IMR-90 (cell line): ENCODE measurements at regions not wholly inside any gene's neighbourhood (a gene's known extent, or its start where the extent isn't known, plus 50 kb on each side); places are given as distances from the start of the nearest gene placed in this dataset.

Source experiments
- ATAC-seq: fragments of 200-7000 bp; cut with Tn5 transposase; 2 replicates; pipeline ENCODE4 v1.9.1; 2020; ENCODE audit warnings: low read depth, mild to moderate bottlenecking, moderate library complexity
- BruUV-seq: library from RNA; stranded (reverse); fragments of 400-500 nt; replicated peaks from 2 replicates; lab custom pipeline; 2021; lab: Mats Ljungman, UMichigan
- CTCF ChIA-PET: fragments of 300-600 bp; formaldehyde crosslinking; extraction: SDS; loops from one replicate; lab custom pipeline; 2021; ENCODE audit warnings: antibody characterized with exemption; lab: Yijun Ruan, JAX
- POLR2A ChIA-PET: fragments of 300-600 bp; sonication (Branson Sonifier 250); formaldehyde crosslinking; loops from one replicate; lab custom pipeline; 2022; ENCODE audit warnings: antibody characterized with exemption; ENCODE audit not compliant: unreplicated experiment; lab: Charles Lee
- DNase-seq: peaks from one replicate; pipeline ENCODE4 v3.0.0; 2013
- H2AFZ ChIP-seq: replicated peaks from 2 replicates; pipeline ENCODE3; 2013; ENCODE audit warnings: low read length, mild to moderate bottlenecking; ENCODE audit not compliant: poor library complexity
- H2AK5ac ChIP-seq: 2 replicates; pipeline ENCODE4 v1.6.1; 2013; ENCODE audit warnings: low read depth, low read length, inconsistent platforms
- H2AK9ac ChIP-seq: replicated peaks from 2 replicates; pipeline ENCODE3; 2013; ENCODE audit warnings: mild to moderate bottlenecking, low read depth, low read length, moderate library complexity; ENCODE audit not compliant: poor library complexity
- H2BK120ac ChIP-seq: 2 replicates; pipeline ENCODE4 v1.6.1; 2013; ENCODE audit warnings: low read depth, low read length, inconsistent platforms
- H2BK15ac ChIP-seq: 3 replicates; pipeline ENCODE4 v1.6.1; 2013; ENCODE audit warnings: low read depth, low read length, inconsistent platforms
- H2BK20ac ChIP-seq: 2 replicates; pipeline ENCODE4 v1.6.1; 2013; ENCODE audit warnings: low read depth, mild to moderate bottlenecking, inconsistent platforms, low read length, moderate library complexity
- H2BK5ac ChIP-seq: 2 replicates; pipeline ENCODE4 v1.6.1; 2013; ENCODE audit warnings: mild to moderate bottlenecking, low read depth, low read length, inconsistent platforms; ENCODE audit not compliant: poor library complexity, severe bottlenecking
- H3K14ac ChIP-seq: replicated peaks from 2 replicates; pipeline ENCODE4 v1.6.1; 2013; ENCODE audit warnings: low read depth, low read length, inconsistent platforms
- H3K18ac ChIP-seq: 2 replicates; pipeline ENCODE4 v1.6.1; 2013; ENCODE audit warnings: low read depth, low read length, control low read depth
- H3K23ac ChIP-seq: 2 replicates; pipeline ENCODE4 v1.6.1; 2013; ENCODE audit warnings: low read depth, low read length, inconsistent platforms
- H3K27ac ChIP-seq: 2 replicates; pipeline ENCODE4 v1.5.1; 2013; ENCODE audit warnings: mild to moderate bottlenecking, control low read depth, low read length; ENCODE audit not compliant: insufficient read depth
- H3K27me3 ChIP-seq: 2 replicates; pipeline ENCODE4 v1.6.1; 2013; ENCODE audit warnings: low read length; ENCODE audit not compliant: control insufficient read depth, insufficient read depth
- H3K36me3 ChIP-seq: 2 replicates; pipeline ENCODE4 v1.6.1; 2013; ENCODE audit warnings: low read length, mixed read lengths; ENCODE audit not compliant: control insufficient read depth, insufficient read depth
- H3K4ac ChIP-seq: 2 replicates; pipeline ENCODE4 v1.6.1; 2013; ENCODE audit warnings: low read depth, low read length, inconsistent platforms
- H3K4me1 ChIP-seq: 2 replicates; pipeline ENCODE4 v1.6.1; 2013; ENCODE audit warnings: low read length, mixed read lengths; ENCODE audit not compliant: control insufficient read depth, insufficient read depth
- H3K4me2 ChIP-seq: 2 replicates; pipeline ENCODE4 v1.6.1; 2013; ENCODE audit warnings: low read depth, mild to moderate bottlenecking, control low read depth, low read length, moderate library complexity
- H3K4me3 ChIP-seq: 2 replicates; pipeline ENCODE4 v1.5.1; 2013; ENCODE audit warnings: low read depth, mild to moderate bottlenecking, control low read depth, low read length, moderate library complexity; ENCODE audit not compliant: insufficient read depth
- H3K56ac ChIP-seq: 2 replicates; pipeline ENCODE4 v1.6.1; 2013; ENCODE audit warnings: low read length, inconsistent platforms; ENCODE audit not compliant: insufficient read depth; ENCODE audit errors: extremely low read depth
- H3K79me1 ChIP-seq, 2 experiments: 2 replicates each; pipeline ENCODE4 v1.6.1; 2013; ENCODE audit warnings: low read length in 2 of 2, inconsistent platforms in 1 of 2, low read depth in 1 of 2
- H3K9ac ChIP-seq: 2 replicates; pipeline ENCODE4 v1.6.1; 2013; ENCODE audit warnings: low read depth, low read length, control low read depth
- H3K9me1 ChIP-seq: 2 replicates; pipeline ENCODE4 v1.6.1; 2013; ENCODE audit warnings: low read length, inconsistent platforms; ENCODE audit not compliant: insufficient read depth
- H3K9me3 ChIP-seq: 2 replicates; pipeline ENCODE4 v1.6.1; 2013; ENCODE audit warnings: low read length; ENCODE audit not compliant: control insufficient read depth, insufficient read depth
- H4K20me1 ChIP-seq: 2 replicates; pipeline ENCODE4 v1.6.1; 2013; ENCODE audit warnings: low read length, inconsistent platforms; ENCODE audit not compliant: insufficient read depth
- H4K5ac ChIP-seq: 2 replicates; pipeline ENCODE4 v1.6.1; 2013; ENCODE audit warnings: mild to moderate bottlenecking, low read depth, low read length, control low read depth
- H4K8ac ChIP-seq, 2 experiments: 2 replicates each; pipeline ENCODE4 v1.6.1; 2013; ENCODE audit warnings: low read depth in 2 of 2, low read length in 2 of 2, control low read depth in 1 of 2, inconsistent platforms in 1 of 2
- H4K91ac ChIP-seq: 2 replicates; pipeline ENCODE4 v1.6.1; 2013; ENCODE audit warnings: low read depth, low read length, inconsistent platforms; ENCODE audit not compliant: insufficient read depth
- BHLHE40 ChIP-seq: fragments of 150-350 bp; IDR thresholded peaks from 2 replicates; pipeline ENCODE4 v1.6.1; 2016; ENCODE audit warnings: mild to moderate bottlenecking, low read depth, low read length
- CEBPB ChIP-seq: IDR thresholded peaks from 2 replicates; pipeline ENCODE4 v1.6.1; 2012; ENCODE audit warnings: low read depth, low read length, improper control_type of control experiment
- CHD1 ChIP-seq: IDR thresholded peaks from 2 replicates; pipeline ENCODE4 v1.6.1; 2012; ENCODE audit warnings: low read depth, low read length, improper control_type of control experiment
- CTCF ChIP-seq: conservative IDR thresholded peaks from 2 replicates; pipeline ENCODE4 v1.5.1; 2012; ENCODE audit warnings: mild to moderate bottlenecking, low read depth, low read length, improper control_type of control experiment
- ELK1 ChIP-seq: fragments of 150-350 bp; IDR thresholded peaks from 2 replicates; pipeline ENCODE4 v1.6.1; 2016; ENCODE audit warnings: low read depth, mild to moderate bottlenecking, low read length, moderate library complexity, borderline replicate concordance
- FOS ChIP-seq: fragments of 150-350 bp; IDR thresholded peaks from 2 replicates; pipeline ENCODE4 v1.6.1; 2016; ENCODE audit warnings: low read depth, low read length
- MAFK ChIP-seq: IDR thresholded peaks from 2 replicates; pipeline ENCODE4 v1.6.1; 2012; ENCODE audit warnings: low read depth, low read length, improper control_type of control experiment
- MAZ ChIP-seq: IDR thresholded peaks from 2 replicates; pipeline ENCODE4 v1.6.1; 2012; ENCODE audit warnings: low read depth, mild to moderate bottlenecking, low read length, improper control_type of control experiment, moderate library complexity, borderline replicate concordance
- MXI1 ChIP-seq: IDR thresholded peaks from 2 replicates; pipeline ENCODE4 v1.6.1; 2012; ENCODE audit warnings: low read depth, mild to moderate bottlenecking, low read length, moderate library complexity, borderline replicate concordance
- NFE2L2 ChIP-seq: fragments of 150-350 bp; IDR thresholded peaks from 2 replicates; pipeline ENCODE4 v1.6.1; 2016; ENCODE audit warnings: low read depth, mild to moderate bottlenecking, low read length
- POLR2A ChIP-seq: IDR thresholded peaks from 2 replicates; pipeline ENCODE4 v1.6.1; 2012; ENCODE audit warnings: mild to moderate bottlenecking, low read depth, low read length
- RAD21 ChIP-seq: IDR thresholded peaks from 2 replicates; pipeline ENCODE4 v1.6.1; 2012; ENCODE audit warnings: low read length, improper control_type of control experiment
- RCOR1 ChIP-seq: IDR thresholded peaks from 2 replicates; pipeline ENCODE4 v1.6.1; 2012; ENCODE audit warnings: mild to moderate bottlenecking, low read length, improper control_type of control experiment; ENCODE audit not compliant: insufficient replicate concordance
- RFX5 ChIP-seq: IDR thresholded peaks from 2 replicates; pipeline ENCODE4 v1.8.0; 2012; ENCODE audit warnings: low read depth, mild to moderate bottlenecking, low read length, moderate library complexity
- SMC3 ChIP-seq: fragments of 150-350 bp; IDR thresholded peaks from 2 replicates; pipeline ENCODE4 v1.6.1; 2016; ENCODE audit warnings: low read depth, mild to moderate bottlenecking, antibody characterized with exemption, low read length, moderate library complexity
- USF2 ChIP-seq: fragments of 150-350 bp; IDR thresholded peaks from 2 replicates; pipeline ENCODE4 v1.6.1; 2017; ENCODE audit warnings: mild to moderate bottlenecking, antibody characterized with exemption, low read length, low read depth
- WGBS, 2 experiments: methylation state at CpG; one replicate each; pipeline versions ENCODE4 v1.1.5 to v1.1.7; 2013; ENCODE audit warnings: missing lambda C conversion rate in 2 of 2; ENCODE audit not compliant: insufficient read length in 1 of 2; ENCODE audit errors: extremely low coverage in 2 of 2; 5-methylcytosine and 5-hydroxymethylcytosine counted together
- dilution Hi-C: fragments of 300-500 bp; cut with HindIII; formaldehyde crosslinking; loops from one replicate; pipeline ENCODE4 v1.14.3; 2018; ENCODE audit warnings: low sequenced_read_pairs; ENCODE audit not compliant: unreplicated experiment
- in situ Hi-C: fragments of 300-500 bp; cut with MboI; formaldehyde crosslinking; loops from 3 replicates; pipeline ENCODE4 v1.14.3; 2019; ENCODE audit warnings: low sequenced_read_pairs, inconsistent platforms, mixed read lengths
- intact Hi-C: fragments of 100-400 bp; cut with micrococcal nuclease; formaldehyde crosslinking; loops from 2 replicates; pipeline ENCODE4 v1.10.0; 2022

- Histone ChIP-seq H3K27me3 (no peaks in the 10 kb centered on the region), H3K4me3 (no peak overlapping the region), H3K4me1 (no peaks in the 10 kb centered on the region), H3K9me3 (peaks cover 29% of the 10 kb centered on the region), H3K79me1 (no peaks in the 10 kb centered on the region), H2AFZ (no peak overlapping the region), H3K4me2 (no peak overlapping the region), H3K18ac (no peak overlapping the region), H3K4ac (no peak overlapping the region), H3K36me3 (no peaks in the 10 kb centered on the region), H2BK5ac (no peak overlapping the region), H4K5ac (no peak overlapping the region), H3K23ac (no peak overlapping the region), H4K20me1 (no peaks in the 10 kb centered on the region), H2BK20ac (no peak overlapping the region), H2BK120ac (no peak overlapping the region), H2AK9ac (no peak overlapping the region), H4K91ac (no peak overlapping the region), H3K27ac (no peak overlapping the region), H2BK15ac (no peak overlapping the region), H4K8ac (no peak overlapping the region), H2AK5ac (no peak overlapping the region), H3K14ac (no peak overlapping the region), H3K9me1 (no peaks in the 10 kb centered on the region), H3K9ac (no peak overlapping the region), H3K56ac (no peak overlapping the region)
- no peak for TF ChIP-seq CTCF
- no peak for TF ChIP-seq NFE2L2
- TF ChIP-seq RCOR1: no peak
- TF ChIP-seq MAFK: no peak
- TF ChIP-seq SMC3: no peak
- TF ChIP-seq POLR2A: no peak
- TF ChIP-seq FOS: no peak
- TF ChIP-seq ELK1: no peak
- no peak for TF ChIP-seq MAZ
- no peak for TF ChIP-seq MXI1
- TF ChIP-seq RAD21: no peak
- no peak for TF ChIP-seq BHLHE40
- no peak for TF ChIP-seq CHD1
- no peak for TF ChIP-seq RFX5
- no peak for TF ChIP-seq USF2
- TF ChIP-seq CEBPB: no peak
- ATAC-seq (no peak), DNase-seq (no peak)
- intact Hi-C loops (no loop called here), dilution Hi-C loops (no loop called here), in situ Hi-C loops (no loop called here)
- CTCF ChIA-PET: no interaction called here
- 0% methylated on average over 1 of the region's 3 CpGs; no CpG with 5 or more reads in 1 of the 2 experiments for WGBS, 2 experiments
- POLR2A ChIA-PET: no interaction called here
- no TSS peak for BruUV-seq
Observed at GRCh38 chr22:34070531-34070930, 150.3 kb upstream of the LARGE1 start.
